PC-3 (cell line): ENCODE measurements at regions not wholly inside any gene's neighbourhood (a gene's known extent, or its start where the extent isn't known, plus 50 kb on each side); places are given as distances from the start of the nearest gene placed in this dataset.

Source experiments
- ATAC-seq: fragments of 200-7000 bp; cut with Tn5 transposase; 2 replicates; pipeline ENCODE4 v1.9.1; 2020; ENCODE audit warnings: mild to moderate bottlenecking, moderate library complexity
- BruUV-seq: library from RNA; stranded (reverse); fragments of 400-500 nt; replicated peaks from 2 replicates; lab custom pipeline; 2021; lab: Mats Ljungman, UMichigan
- CTCF ChIA-PET: fragments of 300-600 bp; sonication (Branson Sonifier 250); formaldehyde crosslinking; loops from one replicate; lab custom pipeline; 2022; ENCODE audit warnings: antibody characterized with exemption; lab: Charles Lee
- POLR2A ChIA-PET: fragments of 300-600 bp; sonication (Branson Sonifier 250); formaldehyde crosslinking; loops from one replicate; lab custom pipeline; 2022; ENCODE audit warnings: antibody characterized with exemption; ENCODE audit not compliant: unreplicated experiment; lab: Charles Lee
- DNase-seq: peaks from one replicate; pipeline ENCODE4 v3.0.0-alpha.2; 2015
- H2AFZ ChIP-seq: fragments of 300-600 bp; sonication (generic); 2 replicates; pipeline ENCODE4 v1.6.0; 2016; ENCODE audit warnings: antibody characterized with exemption, low read length
- H3F3A ChIP-seq: fragments of 300-600 bp; sonication (generic); one replicate; pipeline ENCODE4 v1.6.0; 2017; ENCODE audit warnings: antibody characterized with exemption, low read length, control low read depth, mild to moderate bottlenecking; ENCODE audit not compliant: unreplicated experiment
- H3K27ac ChIP-seq: fragments of 300-600 bp; sonication (generic); 2 replicates; pipeline ENCODE4 v1.5.1; 2016; ENCODE audit warnings: mild to moderate bottlenecking, low read length
- H3K27me3 ChIP-seq: fragments of 300-600 bp; sonication (generic); 2 replicates; pipeline ENCODE4 v1.6.1; 2016; ENCODE audit warnings: low read length, mixed read lengths
- H3K36me3 ChIP-seq: fragments of 300-600 bp; sonication (generic); 2 replicates; pipeline ENCODE4 v1.6.1; 2016; ENCODE audit warnings: low read depth, mixed run types, low read length, mixed read lengths
- H3K4me1 ChIP-seq: fragments of 300-600 bp; sonication (generic); 2 replicates; pipeline ENCODE4 v1.5.1; 2016; ENCODE audit warnings: low read length; ENCODE audit not compliant: insufficient read depth
- H3K4me2 ChIP-seq: fragments of 300-600 bp; sonication (generic); 2 replicates; pipeline ENCODE4 v1.6.0; 2016; ENCODE audit warnings: low read length
- H3K4me3 ChIP-seq: fragments of 300-600 bp; sonication (generic); 2 replicates; pipeline ENCODE4 v1.5.1; 2016; ENCODE audit warnings: mild to moderate bottlenecking, low read length, mixed read lengths
- H3K79me2 ChIP-seq: fragments of 300-600 bp; sonication (generic); 2 replicates; pipeline ENCODE4 v1.6.1; 2017; ENCODE audit warnings: low read length, mixed read lengths
- H3K9ac ChIP-seq: fragments of 300-600 bp; sonication (generic); 2 replicates; pipeline ENCODE4 v1.6.0; 2016; ENCODE audit warnings: mild to moderate bottlenecking, low read length
- H3K9me2 ChIP-seq: fragments of 300-600 bp; sonication (generic); replicated peaks from 2 replicates; pipeline ENCODE4 v1.6.1; 2016; ENCODE audit warnings: mixed run types, low read length, mixed read lengths
- H3K9me3 ChIP-seq: fragments of 300-600 bp; sonication (generic); 2 replicates; pipeline ENCODE4 v1.6.1; 2016; ENCODE audit warnings: low read length, mixed read lengths
- H4K20me1 ChIP-seq: fragments of 300-600 bp; sonication (generic); 2 replicates; pipeline ENCODE4 v1.6.1; 2016; ENCODE audit warnings: low read length, mixed read lengths
- CTCF ChIP-seq: fragments of 300-600 bp; sonication (generic); conservative IDR thresholded peaks from 2 replicates; pipeline ENCODE4 v1.5.1; 2017; ENCODE audit warnings: antibody characterized with exemption, low read depth, mild to moderate bottlenecking, low read length
- EZH2 ChIP-seq: fragments of 300-600 bp; sonication (generic); IDR thresholded peaks from one replicate; pipeline ENCODE4 v1.6.1; 2017; ENCODE audit warnings: antibody characterized with exemption, mild to moderate bottlenecking, low read length; ENCODE audit not compliant: unreplicated experiment
- EZH2phosphoT487 ChIP-seq: fragments of 300-600 bp; sonication (generic); IDR thresholded peaks from 2 replicates; pipeline ENCODE4 v1.6.1; 2018; ENCODE audit warnings: mild to moderate bottlenecking, antibody characterized with exemption, low read length, borderline replicate concordance
- intact Hi-C: fragments of 100-400 bp; cut with micrococcal nuclease; formaldehyde crosslinking; loops from 2 replicates; pipeline ENCODE4 v1.9.0; 2023

- H3K9me3 ChIP-seq, result no peaks in the 10 kb centered on the region
- no peaks in the 10 kb centered on the region for H3K79me2 ChIP-seq
- TF ChIP-seq EZH2phosphoT487 (no peak), EZH2 (no peak), CTCF (no peak)
- H3K9me2 ChIP-seq, result no peaks in the 10 kb centered on the region
- ATAC-seq (no peak), DNase-seq (no peak)
- H3K4me2 ChIP-seq, result no peak overlapping the region
- ChIA-PET CTCF (no interaction called here), POLR2A (no interaction called here)
- H3F3A ChIP-seq, result no peaks in the 10 kb centered on the region
- BruUV-seq, result no TSS peak
- H4K20me1 ChIP-seq, result no peaks in the 10 kb centered on the region
- no peaks in the 10 kb centered on the region for H3K27me3 ChIP-seq
- no peak overlapping the region for H3K9ac ChIP-seq
- no peak overlapping the region for H3K4me3 ChIP-seq
- no peak overlapping the region for H3K27ac ChIP-seq
- no peaks in the 10 kb centered on the region for H3K36me3 ChIP-seq
- no peaks in the 10 kb centered on the region for H3K4me1 ChIP-seq
- intact Hi-C loops, result no loop called here
- no peak overlapping the region for H2AFZ ChIP-seq
These were observed 1841.9 kb downstream of the STIM2 start for GRCh38 chr4:28702571-28702970.

- ChIA-PET POLR2A (no interaction called here), CTCF (no interaction called here)
- ATAC-seq (peak; percentile 46), DNase-seq (peak; percentile 54)
- Histone ChIP-seq H3K36me3 (no peaks in the 10 kb centered on the region), H2AFZ (no peak overlapping the region), H4K20me1 (no peaks in the 10 kb centered on the region), H3K4me3 (no peak overlapping the region), H3K27me3 (no peaks in the 10 kb centered on the region), H3F3A (no peaks in the 10 kb centered on the region), H3K9me3 (no peaks in the 10 kb centered on the region), H3K27ac (no peak overlapping the region), H3K4me1 (peaks cover 6% of the 10 kb centered on the region; the same call in 1 of the 2 replicates), H3K4me2 (no peak overlapping the region), H3K9me2 (no peaks in the 10 kb centered on the region), H3K9ac (no peak overlapping the region), H3K79me2 (no peaks in the 10 kb centered on the region)
- BruUV-seq, result no TSS peak
- TF ChIP-seq EZH2 (no peak), EZH2phosphoT487 (no peak), CTCF (no peak)
- intact Hi-C loops, result no loop called here
These were observed 1849.2 kb downstream of the STIM2 start for GRCh38 chr4:28709891-28710290.

- intact Hi-C loops, result no loop called here
- no peaks in the 10 kb centered on the region for H3F3A ChIP-seq
- no peaks in the 10 kb centered on the region for H3K27me3 ChIP-seq
- H3K9me3 ChIP-seq, result no peaks in the 10 kb centered on the region
- ChIA-PET POLR2A (no interaction called here), CTCF (no interaction called here)
- no peak overlapping the region for H3K4me3 ChIP-seq
- no peak for ATAC-seq
- no peaks in the 10 kb centered on the region for H3K79me2 ChIP-seq
- DNase-seq, result no peak
- no peak overlapping the region for H3K27ac ChIP-seq
- H3K4me2 ChIP-seq, result no peak overlapping the region
- H2AFZ ChIP-seq, result no peak overlapping the region
- H3K36me3 ChIP-seq, result no peaks in the 10 kb centered on the region
- H3K9ac ChIP-seq, result no peak overlapping the region
- H3K9me2 ChIP-seq, result no peaks in the 10 kb centered on the region
- H3K4me1 ChIP-seq, result no peaks in the 10 kb centered on the region
- BruUV-seq, result no TSS peak
- no peaks in the 10 kb centered on the region for H4K20me1 ChIP-seq
- TF ChIP-seq CTCF (no peak), EZH2 (no peak), EZH2phosphoT487 (no peak)
These were observed 1862.7 kb downstream of the STIM2 start for GRCh38 chr4:28723371-28723770.
